Mesendoderm (in vitro differentiated cells): ENCODE measurements at regions not wholly inside any gene's neighbourhood (a gene's known extent, or its start where the extent isn't known, plus 50 kb on each side); places are given as distances from the start of the nearest gene placed in this dataset.

ENCODE experiments used
- DNase-seq: peaks from one replicate; pipeline ENCODE4 v3.0.0; 2013
- H2AK5ac ChIP-seq: 2 replicates; pipeline ENCODE4 v1.6.1; 2013; ENCODE audit warnings: low read length, inconsistent platforms
- H2BK120ac ChIP-seq: 2 replicates; pipeline ENCODE4 v1.6.1; 2013; ENCODE audit warnings: low read depth, mild to moderate bottlenecking, low read length, moderate library complexity, mixed read lengths
- H2BK15ac ChIP-seq: replicated peaks from 2 replicates; pipeline ENCODE4 v1.6.1; 2013; ENCODE audit warnings: low read depth, mild to moderate bottlenecking, moderate library complexity
- H2BK5ac ChIP-seq: 2 replicates; pipeline ENCODE4 v1.6.1; 2013; ENCODE audit warnings: low read length, inconsistent platforms
- H3K18ac ChIP-seq: 2 replicates; pipeline ENCODE4 v1.6.1; 2013; ENCODE audit warnings: mild to moderate bottlenecking, low read length, mixed read lengths
- H3K23ac ChIP-seq: one replicate; pipeline ENCODE4 v1.6.1; 2013; ENCODE audit warnings: low read length
- H3K27ac ChIP-seq: 2 replicates; pipeline ENCODE4 v1.5.1; 2013; ENCODE audit warnings: low read depth, mild to moderate bottlenecking, inconsistent platforms, low read length, moderate library complexity
- H3K27me3 ChIP-seq: 2 replicates; pipeline ENCODE4 v1.6.1; 2013; ENCODE audit warnings: low read length, control low read depth, mild to moderate bottlenecking, inconsistent platforms; ENCODE audit not compliant: insufficient read depth, poor library complexity
- H3K36me3 ChIP-seq: 2 replicates; pipeline ENCODE4 v1.6.1; 2013; ENCODE audit warnings: low read length, inconsistent platforms; ENCODE audit not compliant: control insufficient read depth, insufficient read depth
- H3K4ac ChIP-seq: one replicate; pipeline ENCODE4 v1.6.1; 2013; ENCODE audit warnings: low read depth, mild to moderate bottlenecking, low read length, moderate library complexity
- H3K4me1 ChIP-seq: 2 replicates; pipeline ENCODE4 v1.6.1; 2013; ENCODE audit warnings: low read depth, low read length, inconsistent platforms; ENCODE audit not compliant: control insufficient read depth
- H3K4me2 ChIP-seq: 2 replicates; pipeline ENCODE4 v1.6.1; 2013; ENCODE audit warnings: low read length
- H3K4me3 ChIP-seq: 2 replicates; pipeline ENCODE4 v1.5.1; 2013; ENCODE audit warnings: mild to moderate bottlenecking, low read length
- H3K56ac ChIP-seq: one replicate; pipeline ENCODE4 v1.6.1; 2013; ENCODE audit warnings: low read length
- H3K79me1 ChIP-seq: 2 replicates; pipeline ENCODE4 v1.6.1; 2013; ENCODE audit warnings: low read length, inconsistent platforms
- H3K79me2 ChIP-seq: 2 replicates; pipeline ENCODE4 v1.6.1; 2013; ENCODE audit warnings: mild to moderate bottlenecking, low read length; ENCODE audit not compliant: control insufficient read depth, insufficient read depth
- H3K9ac ChIP-seq: 2 replicates; pipeline ENCODE4 v1.6.1; 2013; ENCODE audit warnings: low read length, inconsistent platforms
- H4K5ac ChIP-seq: one replicate; pipeline ENCODE4 v1.6.1; 2013; ENCODE audit warnings: low read length
- H4K8ac ChIP-seq: one replicate; pipeline ENCODE4 v1.6.1; 2013; ENCODE audit warnings: low read depth, mild to moderate bottlenecking, control low read depth, low read length, moderate library complexity
- WGBS: extraction: QIAGEN DNeasy Blood & Tissue Kit; methylation state at CpG from one replicate; pipeline ENCODE4 v1.1.7; 2013; ENCODE audit warnings: low lambda C conversion rate, missing lambda C conversion rate; ENCODE audit not compliant: insufficient coverage; ENCODE audit errors: extremely low coverage; 5-methylcytosine and 5-hydroxymethylcytosine counted together

DNA sequence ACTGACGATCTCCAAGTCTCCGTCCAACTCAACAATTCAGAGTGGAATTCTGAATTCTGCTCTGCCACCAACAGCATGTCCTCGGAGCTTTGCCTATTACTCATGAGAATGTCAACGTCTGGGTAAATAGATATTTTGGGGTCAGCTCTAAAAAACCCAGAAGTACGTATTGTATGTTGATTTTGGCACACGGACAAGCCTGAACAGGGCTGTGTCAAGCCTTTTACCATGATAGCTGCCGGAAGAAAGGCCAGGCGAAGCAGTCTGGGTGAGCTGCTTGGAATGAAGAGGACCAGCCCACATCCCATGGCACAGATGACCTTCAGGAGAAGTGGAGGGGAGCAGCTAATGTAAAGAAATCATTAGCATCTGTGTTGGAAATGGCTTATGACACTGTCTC is 88.0 kb upstream of the JAG1 start:
- Histone ChIP-seq H2BK120ac (no peak overlapping the region), H3K4me2 (no peak overlapping the region), H3K27me3 (no peaks in the 10 kb centered on the region), H4K8ac (no peak overlapping the region), H3K18ac (no peak overlapping the region), H2AK5ac (no peak overlapping the region), H3K4me3 (no peak overlapping the region), H3K36me3 (no peaks in the 10 kb centered on the region), H3K79me2 (no peaks in the 10 kb centered on the region), H4K5ac (no peak overlapping the region), H3K9ac (no peak overlapping the region), H3K27ac (no peak overlapping the region), H2BK15ac (no peak overlapping the region), H3K4me1 (no peaks in the 10 kb centered on the region), H3K4ac (no peak overlapping the region), H3K79me1 (no peaks in the 10 kb centered on the region), H2BK5ac (no peak overlapping the region), H3K23ac (no peak overlapping the region), H3K56ac (no peak overlapping the region)
- no CpG with 5 or more reads among the region's 8 CpGs for WGBS
- DNase-seq: no peak

DNA sequence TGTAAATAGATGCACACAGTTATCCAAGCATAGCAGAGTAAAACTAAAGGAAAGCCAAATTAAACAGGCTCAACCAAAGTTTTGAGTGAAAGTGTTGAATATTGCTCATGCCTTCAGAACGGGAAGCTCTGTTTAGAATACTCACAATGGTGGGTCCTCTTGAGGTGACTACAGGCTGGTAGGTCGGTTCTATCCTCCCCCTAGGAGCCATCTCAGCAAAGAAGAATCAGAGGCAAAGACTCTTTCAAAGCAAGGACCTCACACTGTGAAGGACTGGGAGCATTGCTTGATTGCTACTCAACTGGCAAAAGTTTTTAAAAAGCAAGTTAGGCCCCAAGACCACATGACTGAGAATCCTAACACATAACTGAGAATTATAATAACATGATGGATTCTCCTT is 88.4 kb upstream of the JAG1 start:
- H3K4ac ChIP-seq: no peak overlapping the region

DNA sequence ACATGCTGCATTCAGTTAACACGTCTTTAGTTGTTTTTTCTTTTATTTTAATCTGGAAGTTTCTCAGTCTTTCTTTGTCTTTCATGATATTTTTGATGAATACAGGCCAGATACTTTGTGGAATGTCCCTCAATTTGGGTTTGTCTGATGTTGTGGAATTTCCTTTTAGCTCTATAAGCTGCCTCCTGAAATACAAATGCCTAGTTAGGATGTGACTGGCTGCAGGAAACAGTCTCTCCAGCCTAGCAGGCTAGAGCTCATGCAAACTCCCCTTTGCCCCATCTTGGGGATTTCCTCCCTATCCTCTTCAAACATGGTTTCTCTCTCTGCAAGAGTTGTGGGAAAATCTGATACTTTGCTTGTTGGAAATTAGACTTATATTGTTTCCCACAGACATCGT is 89.3 kb upstream of the JAG1 start:
- no peak overlapping the region for H2BK5ac ChIP-seq
- no peaks in the 10 kb centered on the region for H3K36me3 ChIP-seq
- no peak overlapping the region for H3K9ac ChIP-seq
- H3K18ac ChIP-seq: no peak overlapping the region
- WGBS: no CpG with 5 or more reads among the region's 2 CpGs
- H2BK15ac ChIP-seq: peak overlapping the region; percentile 25
- no peak overlapping the region for H3K4ac ChIP-seq
- no peaks in the 10 kb centered on the region for H3K79me2 ChIP-seq
- H3K4me2 ChIP-seq: no peak overlapping the region
- no peak overlapping the region for H3K56ac ChIP-seq
- no peaks in the 10 kb centered on the region for H3K4me1 ChIP-seq
- no peaks in the 10 kb centered on the region for H3K27me3 ChIP-seq
- no peak overlapping the region for H3K4me3 ChIP-seq
- no peaks in the 10 kb centered on the region for H3K79me1 ChIP-seq
- no peak overlapping the region for H3K27ac ChIP-seq
- no peak for DNase-seq
- no peak overlapping the region for H2AK5ac ChIP-seq
- no peak overlapping the region for H3K23ac ChIP-seq
- no peak overlapping the region for H2BK120ac ChIP-seq
- H4K5ac ChIP-seq: no peak overlapping the region
- no peak overlapping the region for H4K8ac ChIP-seq

More for the DNA sequence above, 88.4 kb upstream of the JAG1 start:
- Histone ChIP-seq H3K79me1 (no peaks in the 10 kb centered on the region), H3K4me1 (no peaks in the 10 kb centered on the region), H3K4me3 (no peak overlapping the region), H3K79me2 (no peaks in the 10 kb centered on the region), H3K18ac (no peak overlapping the region), H2BK120ac (no peak overlapping the region), H3K36me3 (no peaks in the 10 kb centered on the region), H3K23ac (no peak overlapping the region), H4K5ac (no peak overlapping the region), H2BK15ac (no peak overlapping the region), H3K27ac (no peak overlapping the region), H3K56ac (no peak overlapping the region), H3K27me3 (no peaks in the 10 kb centered on the region), H4K8ac (no peak overlapping the region), H3K9ac (no peak overlapping the region), H2AK5ac (no peak overlapping the region), H2BK5ac (no peak overlapping the region), H3K4me2 (no peak overlapping the region)
- DNase-seq: no peak
- WGBS: no CpG with 5 or more reads among the region's 2 CpGs

DNA sequence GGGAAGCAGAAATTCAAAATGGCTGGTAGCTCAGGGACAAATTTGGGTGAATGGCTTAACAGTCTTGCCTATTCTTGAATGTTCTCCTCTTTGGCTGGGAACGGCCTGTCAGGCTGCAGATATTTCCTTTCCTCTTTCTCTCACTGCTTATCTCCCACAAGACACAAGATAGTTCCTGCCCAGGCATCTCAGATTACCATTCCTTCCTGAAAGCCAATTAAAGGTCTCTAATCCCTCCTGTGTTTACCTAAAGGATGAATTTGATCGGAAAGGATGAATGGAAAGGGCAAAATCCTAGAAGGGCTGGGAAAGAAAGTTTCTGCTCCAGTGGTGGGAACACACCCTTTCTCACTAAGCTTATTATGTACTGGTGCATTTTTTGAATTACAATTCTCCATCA is 95.9 kb upstream of the JAG1 start:
- H2AK5ac ChIP-seq: no peak overlapping the region
- peak; percentile 95 for DNase-seq
- H2BK15ac ChIP-seq: no peak overlapping the region
- H3K4ac ChIP-seq: no peak overlapping the region
- no peaks in the 10 kb centered on the region for H3K79me2 ChIP-seq
- no peak overlapping the region for H3K23ac ChIP-seq
- peaks cover 10% of the 10 kb centered on the region for H3K4me1 ChIP-seq
- peak overlapping the region; percentile 22 for H3K56ac ChIP-seq
- no peak overlapping the region for H3K4me3 ChIP-seq
- H4K5ac ChIP-seq: no peak overlapping the region
- H2BK5ac ChIP-seq: peak overlapping the region; percentile 58
- no peaks in the 10 kb centered on the region for H3K36me3 ChIP-seq
- H3K79me1 ChIP-seq: no peaks in the 10 kb centered on the region
- H4K8ac ChIP-seq: no peak overlapping the region
- H3K27ac ChIP-seq: peak overlapping the region; percentile 26
- H3K18ac ChIP-seq: peak overlapping the region; percentile 90
- no peak overlapping the region for H2BK120ac ChIP-seq
- H3K9ac ChIP-seq: no peak overlapping the region
- no peaks in the 10 kb centered on the region for H3K27me3 ChIP-seq
- no CpG with 5 or more reads among the region's 2 CpGs for whole genome bisulfite sequencing
- no peak overlapping the region for H3K4me2 ChIP-seq

DNA sequence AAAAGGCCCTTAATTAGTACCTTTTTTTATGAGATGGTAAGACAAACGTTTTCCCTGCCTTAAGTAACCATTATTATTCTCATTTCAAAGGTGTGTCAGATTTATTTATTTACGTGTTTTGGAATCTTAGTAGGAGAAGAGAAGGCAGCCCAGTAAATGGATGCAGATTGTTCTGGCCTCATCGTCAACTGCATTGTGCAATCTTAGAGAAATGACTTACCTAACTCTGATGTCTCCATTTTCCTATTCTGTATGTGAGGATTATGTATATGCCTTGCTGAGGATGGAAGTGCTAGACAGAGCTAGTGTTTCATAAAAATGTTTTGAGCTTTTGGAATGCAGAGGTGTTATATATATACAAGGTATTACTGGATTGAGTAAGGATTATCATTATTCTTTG is 97.0 kb upstream of the JAG1 start:
- no peak overlapping the region for H3K4me3 ChIP-seq
- no peak overlapping the region for H3K56ac ChIP-seq
- no peak for DNase-seq
- no peak overlapping the region for H2AK5ac ChIP-seq
- H3K23ac ChIP-seq: no peak overlapping the region
- H2BK5ac ChIP-seq: no peak overlapping the region
- H2BK120ac ChIP-seq: no peak overlapping the region
- no peaks in the 10 kb centered on the region for H3K79me1 ChIP-seq
- H3K4me2 ChIP-seq: no peak overlapping the region
- no peak overlapping the region for H3K18ac ChIP-seq
- no peak overlapping the region for H2BK15ac ChIP-seq
- no peaks in the 10 kb centered on the region for H3K79me2 ChIP-seq
- H4K8ac ChIP-seq: no peak overlapping the region
- WGBS: no CpG with 5 or more reads among the region's 3 CpGs
- no peak overlapping the region for H3K4ac ChIP-seq
- no peak overlapping the region for H3K27ac ChIP-seq
- H3K9ac ChIP-seq: no peak overlapping the region
- peaks cover 10% of the 10 kb centered on the region for H3K4me1 ChIP-seq
- H3K36me3 ChIP-seq: no peaks in the 10 kb centered on the region
- H3K27me3 ChIP-seq: no peaks in the 10 kb centered on the region
- H4K5ac ChIP-seq: no peak overlapping the region

DNA sequence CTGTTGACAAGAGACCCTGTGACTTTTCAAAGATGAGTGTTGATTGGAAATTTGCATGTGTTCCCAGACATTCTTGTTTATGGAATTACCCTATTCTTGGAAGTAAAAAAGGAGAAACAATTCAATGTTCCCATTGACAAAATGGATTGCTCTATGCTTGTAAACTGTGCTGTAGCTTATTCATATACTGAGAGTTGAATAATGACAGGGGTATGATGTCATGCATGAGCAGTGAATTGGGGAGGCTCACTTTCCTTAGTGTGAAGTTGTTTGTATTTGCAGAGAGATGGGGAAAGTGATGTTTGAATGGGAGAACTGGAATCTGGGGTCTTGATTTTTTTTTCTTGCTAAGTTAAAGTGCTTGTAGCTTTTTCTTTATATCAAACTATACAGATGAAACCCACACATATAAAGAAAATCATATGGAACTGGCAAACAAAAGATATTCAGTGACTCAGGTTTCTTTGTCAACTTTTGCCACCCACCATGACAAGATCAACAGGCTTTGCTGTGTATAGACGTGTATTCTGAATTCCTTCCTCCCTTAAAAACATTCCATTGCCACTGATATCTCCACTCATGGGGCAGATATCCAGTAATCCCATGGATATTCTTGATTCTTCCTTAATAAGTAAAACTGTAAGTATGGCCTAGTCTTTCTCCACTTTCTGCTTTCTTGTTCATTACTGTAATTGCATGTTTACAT is 97.8 kb upstream of the JAG1 start:
- Histone ChIP-seq H2BK15ac (no peak overlapping the region), H3K4me1 (peaks cover 10% of the 10 kb centered on the region), H3K4me3 (no peak overlapping the region), H3K56ac (no peak overlapping the region), H4K8ac (no peak overlapping the region), H2AK5ac (no peak overlapping the region), H3K4ac (no peak overlapping the region), H3K9ac (no peak overlapping the region), H4K5ac (no peak overlapping the region), H3K79me2 (no peaks in the 10 kb centered on the region), H3K27me3 (no peaks in the 10 kb centered on the region), H3K79me1 (no peaks in the 10 kb centered on the region), H3K4me2 (no peak overlapping the region), H2BK120ac (no peak overlapping the region), H3K18ac (no peak overlapping the region), H3K23ac (no peak overlapping the region), H3K27ac (no peak overlapping the region), H2BK5ac (no peak overlapping the region), H3K36me3 (no peaks in the 10 kb centered on the region)
- WGBS: no CpG with 5 or more reads among the region's 1 CpG
- DNase-seq: peak; percentile 46
